Activated CD4-positive, alpha-beta memory T cell treated with anti-CD3 and anti-CD28 coated beads, Interleukin-2, amount 10 ng/mL, durations not matched to agents 7 days and 5 days (primary cell): ENCODE measurements at regions not wholly inside any gene's neighbourhood (a gene's known extent, or its start where the extent isn't known, plus 50 kb on each side); places are given as distances from the start of the nearest gene placed in this dataset.
"Not testable (repeated sequence)": the region's sequence is repeated elsewhere in the genome, so short reads cannot be mapped to it uniquely, and the experiment has no call there.

ENCODE experiments used
- CTCF ChIA-PET: fragments of 350-600 bp; sonication (Branson Sonifier 250); formaldehyde crosslinking; loops from one replicate; lab custom pipeline; 2021; ENCODE audit warnings: antibody characterized with exemption, inconsistent platforms; lab: Charles Lee
- POLR2A ChIA-PET: fragments of 350-600 bp; sonication (Branson Sonifier 250); formaldehyde crosslinking; loops from one replicate; lab custom pipeline; 2021; ENCODE audit warnings: antibody characterized with exemption; lab: Charles Lee
- DNase-seq: peaks from one replicate; pipeline ENCODE4 v3.0.0-alpha.2; 2020
- H3K27ac Mint-ChIP-seq: one replicate; pipeline ENCODE4 v1.8.0; 2021; ENCODE audit warnings: mild to moderate bottlenecking, mixed read lengths
- H3K27me3 Mint-ChIP-seq: one replicate; pipeline ENCODE4 v1.8.0; 2021; ENCODE audit warnings: mixed read lengths
- H3K36me3 Mint-ChIP-seq: one replicate; pipeline ENCODE4 v1.8.0; 2021; ENCODE audit warnings: low read depth, mixed read lengths
- H3K4me1 Mint-ChIP-seq: one replicate; pipeline ENCODE4 v1.8.0; 2021; ENCODE audit warnings: mixed read lengths
- H3K4me3 Mint-ChIP-seq: one replicate; pipeline ENCODE4 v1.8.0; 2021; ENCODE audit warnings: mild to moderate bottlenecking, mixed read lengths
- H3K9me3 Mint-ChIP-seq: one replicate; pipeline ENCODE4 v1.8.0; 2021; ENCODE audit warnings: mixed read lengths

- Mint-ChIP-seq H3K27ac (no peak overlapping the region), H3K4me3 (no peak overlapping the region), H3K36me3 (no peaks in the 10 kb centered on the region), H3K4me1 (no peaks in the 10 kb centered on the region), H3K9me3 (peaks cover 7% of the 10 kb centered on the region), H3K27me3 (no peaks in the 10 kb centered on the region)
- no peak for DNase-seq
- ChIA-PET POLR2A (no interaction called here), CTCF (no interaction called here)
These were observed 57.8 kb upstream of the PLCB4 start for GRCh38 chr20:9011121-9011520.

- H3K4me1 Mint-ChIP-seq, H3K27me3 Mint-ChIP-seq, H3K27ac Mint-ChIP-seq, POLR2A ChIA-PET, H3K9me3 Mint-ChIP-seq, H3K36me3 Mint-ChIP-seq, DNase-seq, CTCF ChIA-PET, H3K4me3 Mint-ChIP-seq: not testable (repeated sequence)
These were observed 53.5 kb upstream of the PLCB4 start for GRCh38 chr20:9015232-9015983.

- POLR2A ChIA-PET, result no interaction called here
- H3K27ac Mint-ChIP-seq, result no peak overlapping the region
- H3K4me3 Mint-ChIP-seq, result no peak overlapping the region
These were observed 52.9 kb upstream of the PLCB4 start for GRCh38 chr20:9015984-9016324.

GRCh38 chr20:9018346-9018745 is 50.5 kb upstream of the PLCB4 start:
- Mint-ChIP-seq H3K36me3 (no peaks in the 10 kb centered on the region), H3K27me3 (no peaks in the 10 kb centered on the region), H3K4me1 (no peaks in the 10 kb centered on the region), H3K4me3 (no peak overlapping the region), H3K27ac (no peak overlapping the region), H3K9me3 (no peaks in the 10 kb centered on the region)
- CTCF ChIA-PET, result no interaction called here
- POLR2A ChIA-PET, result no interaction called here
- no peak for DNase-seq

More at GRCh38 chr20:9015984-9016324, 52.9 kb upstream of the PLCB4 start:
- CTCF ChIA-PET, result no interaction called here
- Mint-ChIP-seq H3K4me1 (no peaks in the 10 kb centered on the region), H3K9me3 (no peaks in the 10 kb centered on the region), H3K36me3 (no peaks in the 10 kb centered on the region), H3K27me3 (no peaks in the 10 kb centered on the region)
- DNase-seq, result no peak
